IMR-90 (cell line): ENCODE measurements at regions not wholly inside any gene's neighbourhood (a gene's known extent, or its start where the extent isn't known, plus 50 kb on each side); places are given as distances from the start of the nearest gene placed in this dataset.

ENCODE experiments used
- BHLHE40 ChIP-seq: fragments of 150-350 bp; IDR thresholded peaks from 2 replicates; pipeline ENCODE4 v1.6.1; 2016; ENCODE audit warnings: mild to moderate bottlenecking, low read depth, low read length
- CHD1 ChIP-seq: IDR thresholded peaks from 2 replicates; pipeline ENCODE4 v1.6.1; 2012; ENCODE audit warnings: low read depth, low read length, improper control_type of control experiment
- CTCF ChIP-seq: conservative IDR thresholded peaks from 2 replicates; pipeline ENCODE4 v1.5.1; 2012; ENCODE audit warnings: mild to moderate bottlenecking, low read depth, low read length, improper control_type of control experiment
- POLR2A ChIP-seq: IDR thresholded peaks from 2 replicates; pipeline ENCODE4 v1.6.1; 2012; ENCODE audit warnings: mild to moderate bottlenecking, low read depth, low read length
- SMC3 ChIP-seq: fragments of 150-350 bp; IDR thresholded peaks from 2 replicates; pipeline ENCODE4 v1.6.1; 2016; ENCODE audit warnings: low read depth, mild to moderate bottlenecking, antibody characterized with exemption, low read length, moderate library complexity

GRCh38 chr18:77905449-77906055 lies 655.9 kb downstream of the GALR1 start:
- no peak for TF ChIP-seq POLR2A
- TF ChIP-seq CTCF: no peak
- no peak for TF ChIP-seq CHD1
- TF ChIP-seq SMC3: no peak
- TF ChIP-seq BHLHE40: no peak
